GM10266 (cell line): ENCODE measurements at regions not wholly inside any gene's neighbourhood (a gene's known extent, or its start where the extent isn't known, plus 50 kb on each side); places are given as distances from the start of the nearest gene placed in this dataset.

Experiments
- DNase-seq: peaks from one replicate; pipeline ENCODE4 v3.0.0; 2012; ENCODE audit errors: extremely low spot score
- CTCF ChIP-seq: IDR thresholded peaks from 2 replicates; pipeline ENCODE4 v1.5.1; 2012; ENCODE audit warnings: mild to moderate bottlenecking, low read depth; ENCODE audit not compliant: control insufficient read depth, insufficient read depth; ENCODE audit errors: missing control alignments

- DNase-seq = no peak
- no peak for TF ChIP-seq CTCF
Observed at GRCh38 chr12:113698510-113698858, 226.8 kb upstream of the LHX5 start.

GRCh38 chr12:113697651-113698509 is 226.2 kb upstream of the LHX5 start:
- no peak for TF ChIP-seq CTCF
- no peak for DNase-seq

GRCh38 chr12:113697104-113697503 is 225.4 kb upstream of the LHX5 start:
- no peak for DNase-seq
- no peak for TF ChIP-seq CTCF

GRCh38 chr12:113693693-113694092 is 222.0 kb upstream of the LHX5 start:
- DNase-seq = no peak
- TF ChIP-seq CTCF = no peak

- no peak for DNase-seq
- no peak for TF ChIP-seq CTCF
Observed at GRCh38 chr12:113689047-113689610, 217.5 kb upstream of the LHX5 start.

GRCh38 chr12:113688313-113688712 is 216.6 kb upstream of the LHX5 start:
- DNase-seq = no peak
- no peak for TF ChIP-seq CTCF
